Esophagus muscularis mucosa (tissue), 3 donors: ENCODE measurements at regions not wholly inside any gene's neighbourhood (a gene's known extent, or its start where the extent isn't known, plus 50 kb on each side); places are given as distances from the start of the nearest gene placed in this dataset.

Experiments
- POLR2AphosphoS5 ChIP-seq, 2 donors: sonication (generic); formaldehyde crosslinking; IDR thresholded peaks; one replicate each; pipeline ENCODE4 v1.6.1; 2017; ENCODE audit warnings: antibody characterized with exemption in 2 of 2
- TF ChIP-seq, protein P1 (sequence below), 3 experiments: fragments of 200-600 bp in 2 of 3; fragments of 450-650 bp in 1 of 3; sonication (generic) in 2 of 3; IDR thresholded peaks; one replicate each; pipeline ENCODE4 v1.5.1; 2017 to 2019; ENCODE audit warnings: antibody characterized with exemption in 3 of 3, mild to moderate bottlenecking in 2 of 3, moderate library complexity in 1 of 3

DNA sequence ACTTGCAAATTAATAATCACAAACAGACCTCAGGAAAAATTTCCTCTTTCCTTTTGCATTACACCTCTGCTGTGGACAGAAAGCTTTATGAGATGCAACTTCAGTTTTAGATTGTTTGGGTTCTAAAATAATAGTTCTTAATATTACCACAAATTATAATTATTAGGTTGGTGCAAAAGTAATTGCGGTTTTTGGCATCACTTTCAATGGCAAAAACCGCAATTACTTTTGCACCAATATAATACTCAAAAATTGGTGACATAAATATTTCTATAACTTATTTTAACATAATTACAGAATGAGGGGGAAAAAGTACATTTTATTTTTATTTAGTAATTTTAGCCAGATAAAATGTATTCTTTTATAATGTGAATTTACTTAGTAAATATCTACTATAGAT is 804.4 kb upstream of the FAM98A start:
- TF ChIP-seq POLR2AphosphoS5 (IDR thresholded peaks at IDR 0.05): no peak
- TF ChIP-seq, protein P1, sequence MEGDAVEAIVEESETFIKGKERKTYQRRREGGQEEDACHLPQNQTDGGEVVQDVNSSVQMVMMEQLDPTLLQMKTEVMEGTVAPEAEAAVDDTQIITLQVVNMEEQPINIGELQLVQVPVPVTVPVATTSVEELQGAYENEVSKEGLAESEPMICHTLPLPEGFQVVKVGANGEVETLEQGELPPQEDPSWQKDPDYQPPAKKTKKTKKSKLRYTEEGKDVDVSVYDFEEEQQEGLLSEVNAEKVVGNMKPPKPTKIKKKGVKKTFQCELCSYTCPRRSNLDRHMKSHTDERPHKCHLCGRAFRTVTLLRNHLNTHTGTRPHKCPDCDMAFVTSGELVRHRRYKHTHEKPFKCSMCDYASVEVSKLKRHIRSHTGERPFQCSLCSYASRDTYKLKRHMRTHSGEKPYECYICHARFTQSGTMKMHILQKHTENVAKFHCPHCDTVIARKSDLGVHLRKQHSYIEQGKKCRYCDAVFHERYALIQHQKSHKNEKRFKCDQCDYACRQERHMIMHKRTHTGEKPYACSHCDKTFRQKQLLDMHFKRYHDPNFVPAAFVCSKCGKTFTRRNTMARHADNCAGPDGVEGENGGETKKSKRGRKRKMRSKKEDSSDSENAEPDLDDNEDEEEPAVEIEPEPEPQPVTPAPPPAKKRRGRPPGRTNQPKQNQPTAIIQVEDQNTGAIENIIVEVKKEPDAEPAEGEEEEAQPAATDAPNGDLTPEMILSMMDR (IDR thresholded peaks at IDR 0.05): no peak
